HL-60 (cell line): ENCODE measurements at regions not wholly inside any gene's neighbourhood (a gene's known extent, or its start where the extent isn't known, plus 50 kb on each side); places are given as distances from the start of the nearest gene placed in this dataset.

Experiments
- GABPA ChIP-seq: IDR thresholded peaks from 2 replicates; pipeline ENCODE4 v1.6.1; 2012; ENCODE audit warnings: low read depth
- POLR2AphosphoS5 ChIP-seq: IDR thresholded peaks from 2 replicates; pipeline ENCODE4 v1.6.1; 2012; ENCODE audit warnings: low read depth
- TF ChIP-seq, protein P1 (sequence below): IDR thresholded peaks from one replicate; pipeline ENCODE4 v1.5.1; 2011; ENCODE audit warnings: low read length, control low read depth, inconsistent platforms; ENCODE audit not compliant: insufficient read depth
- TF ChIP-seq, protein P2 (sequence below): IDR thresholded peaks from 2 replicates; pipeline ENCODE4 v1.6.1; 2012; ENCODE audit warnings: low read depth; ENCODE audit not compliant: insufficient replicate concordance

DNA sequence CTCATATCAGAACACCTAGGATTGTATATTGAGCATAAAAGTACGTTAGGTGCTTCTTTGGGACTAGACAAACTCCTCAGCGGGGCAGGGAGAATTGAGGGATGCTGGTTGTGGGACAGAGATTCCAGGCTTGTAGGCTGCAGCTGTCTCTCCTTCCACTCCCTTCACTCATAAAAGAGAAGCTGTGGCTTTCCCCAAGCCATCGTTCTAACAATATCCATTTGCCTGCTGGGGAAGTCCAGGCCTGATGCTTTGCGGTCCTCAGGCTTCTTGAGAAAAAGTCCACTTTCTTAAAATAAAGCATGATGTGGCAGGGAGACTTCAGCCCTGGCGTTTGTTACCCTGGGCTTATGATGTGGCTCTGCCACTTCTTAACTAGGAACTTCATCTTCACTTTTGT, 129.3 kb upstream of the OSMR start:
- TF ChIP-seq, protein P1, sequence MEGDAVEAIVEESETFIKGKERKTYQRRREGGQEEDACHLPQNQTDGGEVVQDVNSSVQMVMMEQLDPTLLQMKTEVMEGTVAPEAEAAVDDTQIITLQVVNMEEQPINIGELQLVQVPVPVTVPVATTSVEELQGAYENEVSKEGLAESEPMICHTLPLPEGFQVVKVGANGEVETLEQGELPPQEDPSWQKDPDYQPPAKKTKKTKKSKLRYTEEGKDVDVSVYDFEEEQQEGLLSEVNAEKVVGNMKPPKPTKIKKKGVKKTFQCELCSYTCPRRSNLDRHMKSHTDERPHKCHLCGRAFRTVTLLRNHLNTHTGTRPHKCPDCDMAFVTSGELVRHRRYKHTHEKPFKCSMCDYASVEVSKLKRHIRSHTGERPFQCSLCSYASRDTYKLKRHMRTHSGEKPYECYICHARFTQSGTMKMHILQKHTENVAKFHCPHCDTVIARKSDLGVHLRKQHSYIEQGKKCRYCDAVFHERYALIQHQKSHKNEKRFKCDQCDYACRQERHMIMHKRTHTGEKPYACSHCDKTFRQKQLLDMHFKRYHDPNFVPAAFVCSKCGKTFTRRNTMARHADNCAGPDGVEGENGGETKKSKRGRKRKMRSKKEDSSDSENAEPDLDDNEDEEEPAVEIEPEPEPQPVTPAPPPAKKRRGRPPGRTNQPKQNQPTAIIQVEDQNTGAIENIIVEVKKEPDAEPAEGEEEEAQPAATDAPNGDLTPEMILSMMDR: no peak
- TF ChIP-seq POLR2AphosphoS5 (no peak), GABPA (no peak)
- TF ChIP-seq, protein P2, sequence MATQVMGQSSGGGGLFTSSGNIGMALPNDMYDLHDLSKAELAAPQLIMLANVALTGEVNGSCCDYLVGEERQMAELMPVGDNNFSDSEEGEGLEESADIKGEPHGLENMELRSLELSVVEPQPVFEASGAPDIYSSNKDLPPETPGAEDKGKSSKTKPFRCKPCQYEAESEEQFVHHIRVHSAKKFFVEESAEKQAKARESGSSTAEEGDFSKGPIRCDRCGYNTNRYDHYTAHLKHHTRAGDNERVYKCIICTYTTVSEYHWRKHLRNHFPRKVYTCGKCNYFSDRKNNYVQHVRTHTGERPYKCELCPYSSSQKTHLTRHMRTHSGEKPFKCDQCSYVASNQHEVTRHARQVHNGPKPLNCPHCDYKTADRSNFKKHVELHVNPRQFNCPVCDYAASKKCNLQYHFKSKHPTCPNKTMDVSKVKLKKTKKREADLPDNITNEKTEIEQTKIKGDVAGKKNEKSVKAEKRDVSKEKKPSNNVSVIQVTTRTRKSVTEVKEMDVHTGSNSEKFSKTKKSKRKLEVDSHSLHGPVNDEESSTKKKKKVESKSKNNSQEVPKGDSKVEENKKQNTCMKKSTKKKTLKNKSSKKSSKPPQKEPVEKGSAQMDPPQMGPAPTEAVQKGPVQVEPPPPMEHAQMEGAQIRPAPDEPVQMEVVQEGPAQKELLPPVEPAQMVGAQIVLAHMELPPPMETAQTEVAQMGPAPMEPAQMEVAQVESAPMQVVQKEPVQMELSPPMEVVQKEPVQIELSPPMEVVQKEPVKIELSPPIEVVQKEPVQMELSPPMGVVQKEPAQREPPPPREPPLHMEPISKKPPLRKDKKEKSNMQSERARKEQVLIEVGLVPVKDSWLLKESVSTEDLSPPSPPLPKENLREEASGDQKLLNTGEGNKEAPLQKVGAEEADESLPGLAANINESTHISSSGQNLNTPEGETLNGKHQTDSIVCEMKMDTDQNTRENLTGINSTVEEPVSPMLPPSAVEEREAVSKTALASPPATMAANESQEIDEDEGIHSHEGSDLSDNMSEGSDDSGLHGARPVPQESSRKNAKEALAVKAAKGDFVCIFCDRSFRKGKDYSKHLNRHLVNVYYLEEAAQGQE: no peak
